Cerebellar cortex (tissue), 1 donor: ENCODE measurements at regions not wholly inside any gene's neighbourhood (a gene's known extent, or its start where the extent isn't known, plus 50 kb on each side); places are given as distances from the start of the nearest gene placed in this dataset.
A peak's percentile ranks its signal among the peaks of the same experiment; 100 is the strongest.

ENCODE experiments used
- DNase-seq: peaks from one replicate; pipeline ENCODE4 v3.0.0-alpha.2; 2015; ENCODE audit warnings: low spot score

DNA sequence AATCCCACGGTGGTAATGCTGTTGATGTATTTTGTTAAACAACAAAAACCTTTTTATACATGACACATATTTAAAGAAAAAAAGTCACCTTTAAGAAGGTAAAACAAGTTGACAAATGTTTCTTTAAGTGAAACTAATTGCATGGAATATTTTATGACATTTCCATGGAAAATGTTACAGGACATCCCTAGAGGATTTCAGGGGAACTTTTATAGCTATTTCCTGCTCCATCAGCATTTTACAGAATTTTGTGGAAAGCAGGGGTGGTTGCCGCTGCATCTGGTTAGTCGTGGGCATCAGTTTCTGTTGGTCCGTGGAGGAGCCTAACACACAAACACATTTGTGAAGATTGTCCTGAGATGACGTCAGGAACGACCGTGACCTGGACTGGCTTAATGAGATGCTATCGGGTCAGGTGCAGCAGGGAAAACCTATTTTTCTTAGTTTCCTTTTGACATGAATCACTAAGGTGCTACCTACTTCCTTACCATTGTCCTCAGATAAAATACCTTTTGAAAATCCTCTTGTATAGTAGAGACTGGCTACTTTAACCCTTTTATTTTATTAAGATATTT is 305.1 kb downstream of the MAP2K6 start:
- DNase-seq: peak; percentile 69

DNA sequence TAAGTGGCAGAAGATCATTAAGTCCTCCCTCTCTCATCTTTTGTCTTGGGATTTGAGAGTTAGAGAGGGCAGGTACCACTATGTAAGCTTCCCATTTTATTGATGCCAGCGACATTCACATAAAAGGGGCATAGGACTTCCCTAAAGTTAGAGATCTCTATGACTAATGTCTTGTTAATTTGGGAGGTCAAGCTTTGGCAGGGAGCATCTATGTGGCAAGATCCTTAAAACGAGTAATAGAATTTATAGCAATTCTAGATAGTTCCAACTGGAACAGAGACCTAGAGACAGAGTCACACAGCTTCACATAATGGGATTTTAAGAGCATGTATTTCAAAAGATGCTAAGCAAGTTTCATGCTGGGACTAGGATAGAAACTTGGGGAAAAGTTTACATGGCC is 308.0 kb downstream of the MAP2K6 start:
- DNase-seq: peak; percentile 37

DNA sequence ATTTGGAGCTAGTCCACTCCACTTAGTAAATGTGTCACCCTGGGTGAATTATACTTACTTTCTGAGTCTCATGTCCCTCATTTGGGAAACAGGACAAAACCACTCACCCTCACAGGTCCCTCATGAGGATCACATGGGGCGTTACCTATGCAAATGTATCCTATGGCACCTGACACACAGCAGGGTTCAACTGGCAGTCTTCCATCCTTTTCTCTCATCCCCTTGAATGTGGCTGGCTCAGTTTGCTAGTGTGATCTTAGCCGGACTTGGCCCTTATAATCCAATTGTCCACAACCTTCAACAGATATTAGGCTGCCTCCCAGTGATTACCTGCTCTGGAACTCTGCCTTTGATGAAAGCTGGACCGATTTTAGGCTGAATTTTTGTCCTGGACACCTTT is 308.8 kb downstream of the MAP2K6 start:
- peak; percentile 96 for DNase-seq

DNA sequence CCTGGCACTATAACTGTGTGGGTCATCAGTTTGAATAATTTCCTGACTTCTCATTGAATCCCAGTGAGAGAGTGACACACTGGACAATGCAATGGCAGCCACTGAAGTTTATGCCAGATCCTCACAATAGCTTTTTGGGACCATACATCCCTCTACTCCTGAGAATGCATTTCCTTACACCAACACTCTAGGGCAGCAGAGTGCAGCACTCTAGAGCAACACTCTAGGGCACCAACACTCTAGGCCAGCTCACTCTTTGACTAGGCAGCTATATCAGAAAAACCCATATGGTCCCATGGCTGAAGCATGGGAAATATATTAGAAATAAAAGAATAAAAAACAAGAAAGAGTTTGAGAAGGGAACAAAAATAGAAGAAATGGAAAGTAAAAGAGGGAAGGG is 309.2 kb downstream of the MAP2K6 start:
- no peak for DNase-seq

DNA sequence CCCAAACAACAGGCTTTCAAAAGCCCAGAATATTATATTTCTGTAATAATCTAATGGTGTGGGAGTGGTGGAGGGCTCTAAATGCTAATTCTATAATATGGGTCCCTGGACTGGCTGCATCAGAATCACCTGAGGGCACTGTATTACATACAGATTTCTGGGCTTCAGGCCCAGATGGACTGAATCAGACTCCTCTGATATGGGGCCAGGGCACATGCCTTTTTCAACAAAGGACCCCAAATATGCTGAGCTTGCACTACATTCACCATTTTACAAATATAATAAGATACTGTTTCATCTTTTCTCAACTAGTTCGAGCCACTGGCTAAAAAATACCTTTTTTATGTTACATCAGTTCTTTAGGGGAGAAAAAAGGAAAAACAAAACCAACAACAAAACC is 309.7 kb downstream of the MAP2K6 start:
- DNase-seq: no peak

DNA sequence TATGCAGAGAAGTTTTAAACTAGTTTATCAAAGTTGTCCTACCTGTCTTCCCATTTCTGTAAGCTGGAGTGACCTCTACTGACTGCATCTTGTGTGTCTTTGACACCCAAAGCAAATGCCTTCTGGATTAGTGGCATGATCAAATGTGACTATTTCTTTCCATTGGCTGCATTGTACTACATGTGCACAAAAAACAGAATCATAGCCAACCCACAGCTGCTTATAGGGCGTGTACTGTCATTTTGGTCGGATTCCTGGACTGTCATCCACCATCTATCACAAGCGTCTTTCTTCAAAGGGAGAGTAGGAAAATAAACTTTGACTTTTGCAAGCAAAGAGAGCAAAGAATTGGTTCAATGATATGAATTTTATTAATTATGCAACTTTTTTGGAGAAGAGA is 310.6 kb downstream of the MAP2K6 start:
- peak; percentile 32 for DNase-seq

DNA sequence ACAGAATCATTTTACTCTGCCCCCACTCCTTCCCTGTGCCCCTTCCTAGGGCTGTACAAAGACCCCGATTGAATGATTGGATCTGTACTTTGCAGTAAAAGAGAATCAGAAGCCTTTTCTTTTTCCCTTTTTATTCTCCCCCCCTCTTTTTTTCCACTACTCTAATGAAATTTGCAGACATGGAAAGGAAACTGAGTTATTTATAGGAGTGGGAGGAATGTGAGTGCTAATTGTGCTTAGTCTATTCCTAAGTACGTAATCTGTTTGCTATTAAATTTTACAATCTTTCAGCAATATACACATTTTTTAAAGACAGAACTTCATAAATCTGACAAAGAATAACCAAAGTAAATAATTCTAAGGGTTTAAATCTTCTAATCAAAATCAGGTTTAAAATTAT is 314.3 kb downstream of the MAP2K6 start:
- peak; percentile 67 for DNase-seq

DNA sequence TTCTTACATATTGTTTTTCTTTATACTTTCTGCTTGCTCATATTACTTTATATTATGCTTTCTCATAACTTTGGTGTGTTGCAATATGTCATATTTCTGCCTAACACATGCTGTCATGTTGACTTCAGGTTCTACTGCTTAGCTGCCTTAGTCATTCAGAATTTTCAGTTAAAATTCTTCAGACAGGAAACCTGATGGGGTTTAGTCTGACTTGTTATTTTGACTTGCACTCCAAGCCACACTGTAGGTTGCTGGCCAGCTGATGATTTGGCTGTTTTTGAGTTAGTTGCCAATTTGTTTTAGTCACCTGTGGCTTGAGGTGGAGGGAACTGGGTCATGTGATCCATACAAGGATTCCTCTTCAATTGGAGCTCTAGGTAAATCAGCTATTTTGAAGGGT is 315.4 kb downstream of the MAP2K6 start:
- peak; percentile 78 for DNase-seq

DNA sequence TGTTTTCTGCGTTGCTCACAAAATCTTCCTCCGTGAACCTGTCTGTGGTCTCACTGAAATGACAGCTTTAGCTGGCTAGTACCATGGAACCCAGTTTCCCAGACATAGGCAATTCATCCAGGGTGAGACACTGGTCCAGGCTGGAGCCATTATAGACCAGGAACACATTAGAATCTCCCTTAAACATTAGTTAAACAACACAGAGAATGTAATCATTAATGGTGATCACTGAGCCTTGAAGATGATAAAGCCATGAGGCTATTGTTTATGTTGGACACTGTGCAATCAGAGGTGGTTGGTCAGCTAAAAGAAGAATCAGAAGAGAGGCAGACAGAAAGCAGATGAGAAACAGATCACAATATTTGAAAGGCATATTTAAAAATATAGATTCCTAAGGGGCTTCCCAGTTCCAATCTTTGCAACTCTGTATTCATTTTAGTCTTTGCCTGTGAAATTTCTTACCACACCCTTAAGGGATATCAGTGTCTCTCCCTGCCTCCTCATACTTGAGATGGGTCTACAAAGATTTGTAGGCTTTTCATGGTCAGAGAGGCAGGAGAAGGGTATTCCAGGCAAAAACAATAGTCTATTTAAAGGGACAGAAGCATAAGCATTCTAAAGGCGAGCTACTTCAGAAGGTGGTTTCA is 317.9 kb downstream of the MAP2K6 start:
- no peak for DNase-seq

DNA sequence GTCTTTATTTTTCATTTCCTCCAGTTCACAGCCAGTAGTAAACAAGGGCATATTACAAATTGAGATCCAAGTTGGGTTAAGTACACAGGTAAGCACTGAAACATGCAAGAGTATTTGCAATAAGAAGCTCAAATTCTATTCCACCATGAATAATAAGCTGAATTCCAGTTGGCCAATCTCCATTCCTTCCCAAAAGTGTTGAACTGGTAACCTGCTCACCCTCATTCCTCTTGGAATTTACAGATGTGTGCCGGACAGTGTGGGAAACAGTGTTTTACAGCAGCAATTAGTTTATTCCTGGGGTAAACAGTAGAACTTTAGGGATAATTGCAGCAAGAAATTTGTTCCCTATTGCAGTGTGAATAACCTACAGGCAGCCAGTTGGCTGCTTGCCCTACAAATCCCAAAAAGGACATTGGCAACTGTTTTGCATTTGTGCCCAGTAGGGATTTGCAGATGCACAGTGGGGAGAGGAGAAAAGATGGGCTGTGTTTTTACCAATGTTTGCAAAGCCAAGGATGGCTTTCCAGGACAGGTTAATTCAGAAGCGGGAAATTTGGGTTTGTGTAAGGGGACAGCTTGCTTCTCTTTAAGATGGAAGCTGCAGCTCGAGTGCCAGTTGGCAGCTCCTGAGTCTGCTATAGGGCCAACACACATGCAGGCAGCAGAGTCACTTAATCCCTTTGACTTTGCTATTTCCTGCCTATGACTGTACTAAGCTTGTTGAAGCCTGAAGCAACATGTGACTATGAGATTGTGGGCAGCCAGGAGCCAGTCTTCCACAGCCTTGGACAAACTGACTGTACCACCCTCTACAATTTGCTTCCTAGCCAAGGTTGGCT is 318.9 kb downstream of the MAP2K6 start:
- peak; percentile 94 for DNase-seq

DNA sequence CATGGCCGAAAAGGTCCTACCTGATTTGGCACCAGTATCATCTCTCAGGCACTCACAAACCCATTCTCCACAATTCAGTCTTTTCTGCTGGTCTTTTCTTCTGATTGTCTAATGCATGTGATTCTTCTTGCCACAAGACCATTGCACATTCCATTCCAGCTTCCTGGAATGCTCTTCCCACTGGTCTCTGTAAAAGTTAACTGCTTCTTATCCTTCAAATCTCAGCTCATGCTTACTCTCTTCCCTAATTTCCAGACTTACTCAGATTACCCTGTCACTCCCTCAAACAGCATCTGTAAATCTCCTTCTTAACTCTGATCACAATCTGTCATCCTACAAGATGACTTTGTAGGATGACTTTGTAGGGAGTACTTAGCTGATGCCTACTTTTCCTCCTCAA is 320.2 kb downstream of the MAP2K6 start:
- DNase-seq: peak; percentile 96

DNA sequence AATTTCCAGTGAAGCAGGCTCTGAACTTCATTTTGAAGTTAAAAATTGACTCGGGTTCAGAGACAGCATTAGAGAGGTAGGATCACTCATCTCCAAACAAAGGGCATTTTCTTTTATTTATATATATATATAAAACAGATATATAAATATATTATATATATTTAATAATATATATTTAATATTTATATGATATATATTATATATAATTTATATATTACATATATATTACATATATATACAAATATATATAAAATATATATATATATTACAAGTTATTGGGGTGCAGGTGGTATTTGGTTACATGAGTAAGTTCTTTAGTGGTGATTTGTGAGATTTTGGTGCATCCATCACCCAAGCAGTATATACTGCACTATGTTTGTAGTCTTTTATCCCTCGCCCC is 320.8 kb downstream of the MAP2K6 start:
- no peak for DNase-seq

DNA sequence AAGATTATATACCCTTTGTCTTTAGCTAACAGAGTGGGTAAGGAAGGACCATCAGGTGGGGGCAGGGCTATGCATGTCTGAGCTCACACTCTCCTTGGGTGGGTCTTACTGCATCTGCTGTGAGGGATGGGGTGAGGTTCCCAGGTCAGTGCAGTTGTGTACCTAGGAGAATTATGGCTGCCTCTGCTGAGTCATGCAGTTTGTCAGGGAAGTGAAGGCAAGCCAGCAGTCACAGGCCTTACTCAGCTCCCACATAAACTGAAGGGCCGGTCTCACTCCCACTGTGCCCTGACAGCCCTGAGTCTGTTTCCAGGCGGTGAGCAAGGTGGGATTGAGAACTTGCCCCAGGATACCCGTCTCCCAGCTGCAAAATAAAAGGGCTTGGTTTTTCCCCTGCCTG is 328.6 kb downstream of the MAP2K6 start:
- no peak for DNase-seq

DNA sequence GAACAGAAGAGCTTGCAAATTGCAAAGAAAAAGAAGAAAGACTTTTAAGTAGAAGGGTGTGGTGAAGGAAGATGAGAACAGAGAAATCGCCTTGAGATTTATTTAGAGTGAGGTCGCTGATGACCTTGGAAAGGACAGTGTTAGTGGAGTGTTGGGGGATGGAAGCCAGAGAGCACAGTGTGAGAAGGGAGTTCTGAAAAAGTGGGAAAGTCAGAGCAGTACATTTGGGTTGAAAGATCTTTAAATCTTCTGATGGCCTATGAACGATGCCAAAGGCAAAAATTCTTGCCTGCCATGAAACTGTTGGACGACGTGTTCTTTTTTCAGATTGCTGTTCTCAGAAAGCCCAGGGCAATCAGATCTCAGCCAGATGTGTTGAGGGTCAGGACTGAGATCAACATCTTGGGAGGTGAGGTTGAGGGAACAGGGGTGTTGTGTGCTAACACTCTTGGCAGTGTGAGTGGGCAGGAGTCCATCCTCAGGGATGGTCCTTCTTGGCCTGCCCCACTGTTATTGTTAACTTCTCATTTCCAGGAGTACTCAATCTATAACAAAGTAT is 330.1 kb downstream of the MAP2K6 start:
- no peak for DNase-seq

DNA sequence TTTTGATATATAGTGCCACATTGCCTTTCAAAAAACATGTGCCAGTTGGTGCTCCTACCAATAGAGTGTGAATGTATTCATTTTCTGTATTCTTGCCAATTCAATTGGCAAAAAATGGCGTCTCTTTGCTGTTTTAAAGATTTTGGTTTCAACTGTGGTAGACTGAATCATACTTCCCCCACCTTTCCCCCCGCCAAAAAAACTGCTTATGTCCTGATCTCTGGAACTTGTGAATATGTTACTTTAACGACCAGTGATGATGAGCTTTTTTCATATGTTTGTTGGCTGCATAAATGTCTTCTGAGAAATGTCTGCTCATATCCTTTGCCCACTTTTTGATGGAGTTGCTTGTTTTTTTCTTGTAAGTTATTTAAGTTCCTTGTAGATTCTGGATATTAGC is 325.1 kb upstream of the KCNJ16 start:
- no peak for DNase-seq

DNA sequence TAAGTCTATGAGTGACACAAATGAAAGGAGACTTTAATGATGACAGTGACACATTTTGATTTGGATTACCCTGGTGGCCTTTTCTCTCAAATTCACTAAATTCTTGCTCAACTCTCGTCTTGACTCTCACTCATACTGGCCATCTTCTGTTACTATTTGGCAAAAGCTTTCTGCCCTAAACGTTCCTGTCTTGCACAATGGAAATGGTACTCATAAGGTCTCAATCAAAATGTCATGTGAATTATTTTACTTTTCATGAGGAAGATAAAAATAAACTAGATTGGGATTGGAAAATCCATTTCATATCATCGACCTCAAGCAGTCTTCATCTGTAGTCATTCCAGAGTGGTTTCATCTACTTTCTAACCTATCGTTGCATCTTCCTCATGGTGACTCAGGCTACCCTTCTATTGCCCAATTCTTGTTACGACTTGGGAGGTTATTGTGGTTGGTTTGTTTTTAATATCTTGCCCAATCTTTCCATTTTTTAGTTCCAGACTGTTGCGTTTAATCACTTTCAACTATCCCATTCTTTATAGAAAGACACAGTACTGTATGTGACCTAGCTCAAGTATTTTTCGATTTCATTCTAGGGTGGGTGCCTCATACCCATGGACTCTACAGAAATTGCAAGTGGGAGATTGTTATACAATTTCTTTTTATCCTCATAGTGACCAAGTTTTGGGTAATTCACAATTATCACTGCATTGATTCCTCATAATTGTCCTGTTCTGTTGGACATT is 317.2 kb upstream of the KCNJ16 start:
- no peak for DNase-seq

DNA sequence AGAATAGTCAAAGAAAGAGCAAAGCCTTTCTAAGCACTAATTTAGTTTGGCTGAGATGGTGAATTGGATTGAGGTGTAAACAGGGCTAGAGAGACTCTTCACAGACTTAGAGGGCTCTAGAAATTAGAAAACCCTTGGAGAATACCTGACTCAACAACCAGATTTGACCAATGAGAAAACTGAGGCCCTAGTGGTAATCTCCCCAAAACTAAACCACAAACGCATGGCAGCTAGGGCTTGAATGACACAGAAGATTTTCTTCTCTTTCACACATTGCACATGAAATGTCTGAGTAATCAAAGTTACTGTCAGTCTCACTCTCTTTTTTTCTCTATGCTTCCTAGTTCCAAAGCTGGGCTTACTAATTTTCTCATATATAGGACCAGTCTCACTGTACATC is 314.5 kb upstream of the KCNJ16 start:
- no peak for DNase-seq

DNA sequence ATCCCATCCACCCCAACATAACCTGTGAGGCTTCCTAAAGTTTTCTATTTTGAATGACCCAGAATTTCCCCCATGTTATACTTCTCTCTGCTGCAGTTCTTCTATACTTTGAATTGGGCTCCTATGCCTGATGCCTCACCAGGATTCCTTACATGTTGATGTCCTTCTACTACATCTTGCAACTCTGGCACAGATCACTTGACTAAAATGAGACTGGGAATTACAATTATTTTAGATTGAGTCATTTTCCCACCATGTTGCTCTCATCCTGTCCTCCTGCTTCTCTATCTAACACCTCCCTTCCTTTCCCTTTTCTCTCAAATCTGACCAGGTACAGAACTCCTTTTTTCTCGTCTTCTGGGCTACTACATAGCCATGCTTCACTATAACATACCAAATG is 314.0 kb upstream of the KCNJ16 start:
- DNase-seq: no peak

DNA sequence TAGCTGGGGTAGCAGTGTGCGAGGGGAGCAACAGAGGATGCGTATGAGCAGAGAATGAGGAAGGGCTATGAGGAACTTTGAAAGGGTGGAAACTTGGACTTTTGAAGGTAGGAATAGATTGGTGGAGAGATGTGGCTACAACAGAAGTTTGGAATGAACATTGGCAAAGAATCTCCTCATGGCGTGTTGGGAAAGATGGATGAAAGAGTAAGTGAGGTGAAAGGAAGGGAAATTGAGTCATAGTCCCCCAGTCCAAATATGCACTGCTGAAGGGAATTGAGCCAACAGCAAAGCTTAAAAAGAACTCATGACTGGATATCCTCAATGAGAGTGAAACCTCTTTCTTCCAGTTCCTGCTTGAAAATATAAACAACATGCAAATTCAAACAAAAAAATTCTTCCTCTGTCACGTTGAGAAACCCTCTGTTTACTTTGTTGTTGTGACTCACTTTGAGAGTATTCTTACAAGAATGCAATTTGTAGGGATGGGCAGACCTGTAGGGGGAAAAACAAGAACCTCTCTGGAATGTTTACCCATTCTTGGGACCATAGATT is 313.2 kb upstream of the KCNJ16 start:
- peak; percentile 77 for DNase-seq

DNA sequence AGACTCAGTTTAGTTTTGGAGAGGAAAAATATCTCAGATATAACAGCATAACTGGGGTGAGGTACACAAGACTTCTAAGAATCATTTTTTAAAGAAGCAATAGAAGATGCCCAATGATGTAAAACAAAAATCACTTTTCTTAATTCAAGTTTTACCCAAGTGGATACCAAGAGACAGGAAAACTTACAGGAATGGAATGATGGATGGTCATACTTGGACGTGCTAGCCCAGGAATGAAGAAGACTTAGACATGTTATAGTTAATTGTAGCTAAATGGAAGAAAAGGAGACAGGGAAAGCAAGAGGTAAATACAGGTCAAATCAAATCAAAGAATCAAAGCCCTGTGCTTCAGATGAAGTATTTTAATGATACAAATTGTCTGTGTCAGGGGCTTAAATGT is 312.7 kb upstream of the KCNJ16 start:
- DNase-seq: peak; percentile 27

DNA sequence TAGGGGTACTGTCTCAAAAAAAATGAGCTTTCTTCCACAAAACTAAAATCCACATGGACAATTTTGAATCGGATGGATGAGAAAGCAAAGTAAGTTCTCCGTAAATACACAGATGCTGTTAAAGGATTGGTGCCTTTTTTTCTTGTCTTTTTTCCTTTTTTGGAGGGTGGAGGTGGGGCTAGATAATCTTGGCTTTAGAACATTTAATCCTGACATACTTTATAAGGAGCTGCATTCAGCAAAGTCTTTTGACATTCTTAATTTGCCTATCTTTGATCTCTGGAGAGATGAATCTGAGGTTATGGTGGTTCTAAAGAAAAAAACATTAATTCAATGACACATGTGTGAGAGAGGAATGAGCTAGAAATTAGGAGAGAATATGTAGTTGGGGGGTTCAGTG is 312.3 kb upstream of the KCNJ16 start:
- DNase-seq: peak; percentile 63

DNA sequence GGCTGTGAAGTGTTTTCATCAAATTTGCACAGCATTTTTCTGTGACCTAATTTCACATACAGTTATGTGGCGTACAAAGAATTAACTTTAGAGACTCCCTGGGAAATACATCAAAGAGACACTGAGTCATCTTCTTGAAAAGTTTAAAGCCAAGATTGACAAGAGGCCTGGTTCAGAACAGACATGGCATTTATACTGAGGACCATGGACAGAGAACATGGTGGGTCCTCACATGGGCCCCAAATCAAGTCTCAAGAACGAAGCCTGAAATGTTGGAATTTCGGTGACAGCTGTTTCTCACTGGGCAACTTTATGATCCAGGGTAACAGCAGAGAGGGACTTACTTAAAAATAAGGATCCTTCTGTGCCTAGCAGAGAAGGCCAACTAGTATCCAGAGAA is 311.5 kb upstream of the KCNJ16 start:
- peak; percentile 19 for DNase-seq
